ENCODE measurements at regions not wholly inside any gene's neighbourhood (a gene's known extent, or its start where the extent isn't known, plus 50 kb on each side); places are given as distances from the start of the nearest gene placed in this dataset.

DNA sequence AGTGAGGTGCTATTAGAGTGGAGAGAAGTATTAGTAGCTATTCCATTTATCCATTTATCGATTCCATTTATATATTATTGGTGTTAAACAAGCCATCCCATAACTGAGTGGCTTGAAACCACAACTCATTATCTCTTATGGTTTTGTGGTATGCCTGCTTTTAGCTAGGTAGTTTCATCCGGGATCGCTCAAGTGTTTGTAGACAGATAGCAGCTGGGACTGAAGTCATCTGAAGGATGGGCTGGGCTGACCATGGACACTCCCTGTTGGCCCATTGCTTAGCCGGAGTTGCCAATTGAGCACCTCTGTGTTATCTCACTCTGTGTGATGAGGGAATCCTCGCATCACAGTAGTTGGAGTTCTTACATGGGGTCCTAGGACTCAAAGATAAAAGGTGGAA is 622.5 kb downstream of the PLA2G4A start:
- DNase-seq, result no peak

DNA sequence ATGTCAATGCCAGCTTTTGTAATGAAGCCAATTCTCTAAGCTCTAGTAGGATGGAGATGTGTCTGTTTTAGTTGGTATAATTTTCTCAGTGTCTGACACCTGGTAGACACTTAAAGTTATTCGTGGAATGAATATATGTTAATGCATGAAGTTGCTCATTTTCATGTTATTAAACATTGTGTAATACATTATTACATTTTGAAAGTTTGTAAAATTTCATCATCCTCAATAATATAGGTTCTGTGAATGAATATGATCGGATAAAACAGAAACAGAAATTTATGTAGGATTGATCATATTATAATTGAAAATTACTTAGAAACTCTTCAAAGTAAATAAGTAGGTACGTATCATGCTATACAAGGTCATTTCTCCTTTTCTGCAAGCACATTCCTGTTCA is 625.3 kb downstream of the PLA2G4A start:
- no peak for DNase-seq

DNA sequence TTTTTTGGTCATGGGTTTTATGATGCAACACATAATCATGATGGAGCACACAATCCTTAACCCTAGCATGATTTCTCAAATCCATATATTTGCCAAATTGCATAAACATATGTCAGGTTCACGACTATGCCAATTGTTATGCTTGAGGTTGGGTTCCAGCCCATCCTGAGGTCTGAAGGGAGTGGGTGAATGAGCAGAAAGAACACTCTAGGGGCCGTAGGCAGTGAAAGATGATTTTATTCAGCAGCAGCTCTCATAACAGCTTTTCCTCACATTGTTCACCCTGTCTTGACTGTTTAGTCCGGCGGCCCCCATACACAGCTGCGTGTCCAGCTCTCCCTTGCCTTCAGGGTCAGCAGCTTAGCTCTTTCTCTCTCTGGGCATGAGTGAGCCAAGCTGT is 627.7 kb downstream of the PLA2G4A start:
- no peak for DNase-seq

DNA sequence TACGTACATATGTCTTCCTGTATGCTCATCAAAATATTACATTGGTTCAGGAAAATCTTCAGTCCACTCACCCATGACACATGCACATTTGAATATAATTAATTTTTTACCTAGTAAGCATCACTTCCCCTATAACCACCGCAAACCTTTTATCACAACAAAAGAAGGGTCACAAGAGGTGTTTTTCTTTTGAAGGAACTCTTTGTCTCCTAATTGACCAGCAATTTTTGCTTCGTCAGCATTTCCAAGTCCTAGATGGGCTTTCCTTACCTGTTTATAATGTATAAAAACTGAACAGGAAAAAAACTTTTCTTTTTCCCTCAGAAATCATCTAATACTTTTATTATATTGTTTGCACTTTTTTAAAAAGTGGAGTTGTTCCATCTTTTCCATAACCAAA is 631.3 kb downstream of the PLA2G4A start:
- DNase-seq, result no peak

DNA sequence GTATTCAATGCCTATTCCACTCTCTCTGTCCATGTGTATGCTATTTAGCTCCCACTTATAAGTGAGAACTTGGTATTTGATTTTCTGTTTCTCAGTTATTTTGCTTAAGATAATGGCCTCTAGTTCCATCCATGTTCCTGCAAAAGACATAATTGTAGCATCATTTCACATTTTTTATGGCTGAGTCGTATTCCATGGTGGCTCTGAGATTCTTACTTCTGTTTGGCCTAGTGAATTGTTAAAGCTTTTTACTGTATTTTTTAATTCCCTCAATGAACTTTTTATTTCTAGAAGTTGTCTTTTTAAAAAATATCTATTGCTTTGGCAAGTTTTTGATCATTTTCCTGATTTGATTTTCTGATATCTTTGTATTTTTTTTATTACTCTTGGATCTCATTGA is 635.6 kb downstream of the PLA2G4A start:
- no peak for DNase-seq

DNA sequence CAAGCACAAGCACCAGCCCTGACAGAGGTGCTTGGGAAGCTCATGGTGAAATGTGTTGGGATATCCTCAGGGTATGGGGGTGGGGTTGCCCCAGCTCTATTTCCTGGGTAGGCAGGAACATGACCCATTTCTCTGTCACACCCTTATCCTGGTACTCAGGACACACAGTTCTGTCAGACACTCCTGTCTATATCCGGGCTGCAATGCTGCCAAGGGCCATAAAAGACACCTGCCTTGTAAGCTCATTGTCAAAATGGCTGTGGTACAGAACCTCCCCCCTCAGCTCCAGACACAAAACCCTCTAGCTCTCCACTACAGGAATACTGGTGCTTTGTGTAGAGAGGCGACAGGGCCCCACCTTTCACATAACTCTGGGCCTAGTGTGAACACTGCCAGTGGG is 636.7 kb downstream of the PLA2G4A start:
- DNase-seq, result no peak

DNA sequence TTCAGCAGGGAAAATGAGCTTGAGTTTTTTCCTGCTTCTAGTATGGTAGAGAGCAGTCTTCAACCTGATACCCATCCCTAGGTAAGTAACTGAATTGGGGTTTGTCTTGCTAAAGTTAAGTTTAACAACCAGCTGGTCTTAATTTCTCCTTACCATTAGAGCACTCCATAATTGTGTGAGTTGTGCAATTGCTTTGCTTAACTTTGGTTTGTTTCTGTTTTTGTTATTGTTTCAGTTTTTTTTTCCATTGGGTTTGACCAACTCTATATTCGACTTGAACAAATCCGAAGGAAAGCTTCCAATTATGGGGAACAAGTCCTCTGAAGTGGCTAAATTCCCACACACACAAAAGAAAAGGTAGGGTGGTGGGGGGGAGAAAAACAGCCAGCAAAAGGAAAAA is 641.1 kb downstream of the PLA2G4A start:
- DNase-seq, result no peak

DNA sequence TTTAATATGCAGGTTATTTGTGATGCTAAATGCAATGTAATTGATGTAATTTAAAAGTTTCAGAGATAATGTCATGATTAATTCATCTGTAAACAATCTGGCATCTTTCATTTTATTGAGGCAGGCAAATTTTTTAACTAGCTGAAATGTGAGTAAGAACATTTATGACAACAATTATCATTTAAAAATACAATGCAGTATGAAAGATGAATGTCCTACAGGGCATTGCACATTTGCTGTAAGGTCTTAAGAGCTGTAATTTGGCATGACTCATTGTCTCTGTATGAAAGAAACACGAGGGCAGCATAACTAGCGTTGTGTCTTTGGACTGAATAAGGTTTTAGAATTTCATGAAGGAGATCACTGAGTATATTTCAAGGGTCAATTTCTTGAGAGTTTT is 642.8 kb downstream of the PLA2G4A start:
- DNase-seq, result no peak

DNA sequence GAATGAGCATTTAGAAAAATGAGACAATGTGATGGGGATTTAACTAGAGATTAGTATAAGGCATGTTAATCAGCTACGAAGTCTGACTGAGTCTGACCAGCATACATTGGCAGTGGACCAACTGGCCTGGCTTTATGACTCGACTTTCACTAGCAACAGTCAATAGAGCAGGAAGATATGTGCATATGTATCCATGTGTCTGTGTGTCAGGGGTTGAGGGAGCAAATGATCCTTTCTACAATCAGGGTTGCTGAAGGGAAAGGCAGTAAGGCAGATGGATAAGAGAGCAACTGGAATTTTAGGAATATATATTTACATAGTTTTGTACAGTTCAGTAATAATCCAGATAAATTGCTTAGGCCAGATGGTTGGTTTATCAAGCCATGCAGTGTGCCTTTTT is 645.6 kb downstream of the PLA2G4A start:
- DNase-seq, result no peak

DNA sequence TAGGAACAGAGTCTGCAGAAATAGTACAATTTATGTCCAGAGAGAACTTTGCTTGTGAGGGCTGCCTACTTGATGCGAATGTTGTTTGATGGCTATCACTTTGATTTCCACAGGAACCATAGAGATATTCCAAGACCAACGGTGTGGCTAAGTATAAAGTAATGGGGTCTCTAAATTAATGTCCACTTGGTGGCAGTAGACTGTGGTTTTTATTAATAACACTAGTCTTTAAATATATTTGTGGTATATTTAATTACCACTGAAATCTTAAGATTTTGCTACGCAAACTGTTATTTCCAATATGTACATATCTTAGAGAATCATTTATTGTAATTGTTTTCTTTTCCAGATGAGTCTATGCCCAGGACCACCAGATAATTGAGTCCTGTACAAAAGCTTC is 647.9 kb downstream of the PLA2G4A start:
- no peak for DNase-seq

DNA sequence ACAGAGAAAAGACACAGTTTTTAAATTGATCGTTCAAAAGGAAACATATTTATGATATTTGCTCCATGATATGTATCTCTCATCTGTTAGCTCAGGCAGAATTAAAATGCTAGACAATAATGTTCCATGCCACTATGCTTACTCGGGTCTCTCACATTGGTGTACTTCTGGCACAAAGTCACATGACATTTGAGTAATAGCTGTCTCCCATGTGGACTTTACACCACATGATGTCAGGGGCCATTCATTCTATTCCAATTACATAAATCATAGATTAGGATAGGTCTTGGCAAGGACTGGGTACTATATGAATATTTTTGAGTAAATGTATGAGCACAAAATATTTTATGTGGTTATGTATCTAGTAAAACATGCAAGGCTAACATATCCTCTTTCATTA is 648.4 kb downstream of the PLA2G4A start:
- no peak for DNase-seq

DNA sequence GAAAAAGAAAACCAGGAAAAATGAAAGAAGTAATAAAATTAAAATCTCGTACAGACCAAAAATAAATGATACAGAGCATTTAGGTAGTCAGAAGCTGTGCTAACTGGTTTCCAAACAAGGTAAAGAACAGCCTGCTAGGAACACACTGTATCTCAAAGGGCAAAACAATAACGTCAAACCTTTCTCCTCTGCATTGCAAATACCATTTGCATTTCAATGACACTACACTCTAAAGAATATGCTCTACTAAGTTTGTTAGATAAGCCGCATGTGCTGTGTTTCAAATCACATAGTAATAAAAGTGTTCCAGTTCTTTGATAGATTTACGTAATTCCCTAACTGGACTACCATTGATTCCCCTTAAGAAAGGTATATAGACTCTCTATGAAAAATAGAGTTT is 648.8 kb downstream of the PLA2G4A start:
- DNase-seq, result no peak

DNA sequence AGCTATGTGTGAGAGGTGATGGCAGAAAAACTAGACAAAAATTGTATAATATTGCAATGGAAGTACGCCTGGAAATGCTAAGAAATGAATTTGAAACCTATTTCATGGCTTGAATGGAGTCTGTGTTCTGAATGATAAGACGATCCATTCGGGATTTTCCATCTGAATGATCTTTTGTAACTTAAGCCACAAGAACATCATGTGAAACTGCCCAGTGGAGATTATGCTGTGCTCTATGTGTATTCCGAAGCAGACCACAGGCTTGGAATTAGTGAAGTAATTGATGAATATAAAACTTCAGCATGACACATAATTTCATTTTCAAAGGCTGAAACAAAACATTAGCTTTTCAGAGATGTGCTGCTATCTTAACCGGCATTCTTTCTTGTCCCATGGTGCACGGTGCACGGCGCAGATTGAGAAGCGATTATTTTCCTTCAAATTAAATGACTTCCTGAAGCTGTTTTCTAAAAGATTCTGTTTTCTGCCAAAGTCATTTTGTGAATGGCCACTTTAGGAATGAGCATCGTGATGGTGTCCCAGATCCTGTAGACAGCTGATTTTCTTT is 652.9 kb downstream of the PLA2G4A start:
- DNase-seq, result no peak

DNA sequence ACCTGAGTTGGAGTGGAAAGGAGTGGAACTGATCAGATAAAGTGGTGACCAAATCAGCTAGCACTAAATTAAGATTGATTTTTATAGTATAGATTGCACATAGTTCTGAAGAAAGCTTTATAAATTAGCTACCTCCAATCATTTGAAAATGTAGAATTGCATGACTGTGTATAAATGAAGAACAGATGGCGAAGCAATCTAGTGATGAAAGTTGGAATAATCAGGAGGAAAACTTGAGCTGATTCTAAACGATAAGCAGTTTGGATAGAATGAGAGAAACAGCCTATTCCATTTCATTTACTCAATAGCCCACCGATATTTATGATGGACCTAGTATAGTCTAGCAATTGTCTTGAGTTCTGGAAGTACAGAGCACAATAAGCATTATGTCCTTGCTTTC is 661.5 kb downstream of the PLA2G4A start:
- DNase-seq, result no peak

DNA sequence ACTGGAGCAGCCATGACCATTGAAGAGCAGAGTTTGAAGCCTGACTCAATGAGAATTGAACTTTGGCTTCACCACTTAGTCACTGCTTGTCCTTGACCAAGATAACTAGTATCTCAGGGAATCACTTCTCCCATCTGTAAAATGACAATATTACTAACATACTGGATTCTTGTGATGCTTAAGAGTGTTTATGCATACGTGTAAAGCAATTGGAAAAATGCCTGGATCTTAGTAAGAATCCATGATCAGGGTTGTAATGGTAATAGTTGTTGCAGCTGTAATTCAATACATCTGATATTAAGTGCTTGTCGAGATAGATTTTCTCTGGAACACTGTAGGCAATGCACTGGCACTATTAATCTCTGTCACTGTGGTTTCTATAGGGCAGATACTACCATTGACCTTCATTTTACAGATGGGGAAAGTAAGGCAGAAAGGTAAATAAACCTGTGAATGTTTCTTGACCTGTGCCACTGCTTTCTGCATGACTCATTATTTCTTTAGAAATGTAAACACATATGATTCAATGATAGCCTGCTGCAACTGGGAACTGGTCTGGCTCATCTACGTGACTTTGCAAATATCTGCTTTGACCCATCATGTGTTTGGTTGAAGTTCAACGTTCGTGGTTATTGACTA is 662.5 kb downstream of the PLA2G4A start:
- DNase-seq, result no peak

DNA sequence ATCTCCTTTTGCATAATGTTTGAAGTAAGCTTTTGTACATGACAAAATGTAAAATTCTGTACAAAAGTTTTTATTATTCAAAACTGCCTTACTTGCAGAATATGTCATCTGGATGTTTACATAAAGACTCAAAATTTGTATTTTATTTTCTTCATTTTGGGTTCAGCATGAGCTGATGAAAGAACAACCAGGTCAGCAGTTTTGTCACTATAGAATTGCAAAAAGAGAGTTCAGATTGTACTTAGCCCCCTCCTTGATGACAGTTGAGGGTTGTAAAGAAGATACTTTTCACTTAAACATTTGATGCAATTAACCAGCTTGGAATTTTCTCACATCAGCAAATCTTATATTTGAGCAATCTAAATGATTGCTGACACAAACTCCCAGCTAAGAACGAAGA is 669.3 kb downstream of the PLA2G4A start:
- no peak for DNase-seq

DNA sequence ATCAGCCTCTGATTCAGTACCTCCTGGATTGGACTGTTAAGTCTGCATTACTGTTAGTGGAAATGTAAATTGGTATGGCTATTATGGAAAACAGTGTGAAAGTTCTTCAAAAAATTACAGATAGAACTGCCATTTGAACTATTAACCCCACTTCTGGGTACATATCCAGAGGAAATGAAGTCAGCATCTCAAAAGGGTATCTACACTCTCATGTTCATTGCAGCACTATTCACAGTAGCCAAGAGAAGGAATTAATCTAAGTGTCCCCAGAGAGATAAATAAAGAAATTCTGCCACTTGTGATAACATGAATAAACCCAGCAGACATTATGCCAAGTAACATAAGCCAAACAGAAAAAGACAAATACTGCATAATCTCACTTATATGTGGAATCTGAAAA is 676.0 kb downstream of the PLA2G4A start:
- no peak for DNase-seq

DNA sequence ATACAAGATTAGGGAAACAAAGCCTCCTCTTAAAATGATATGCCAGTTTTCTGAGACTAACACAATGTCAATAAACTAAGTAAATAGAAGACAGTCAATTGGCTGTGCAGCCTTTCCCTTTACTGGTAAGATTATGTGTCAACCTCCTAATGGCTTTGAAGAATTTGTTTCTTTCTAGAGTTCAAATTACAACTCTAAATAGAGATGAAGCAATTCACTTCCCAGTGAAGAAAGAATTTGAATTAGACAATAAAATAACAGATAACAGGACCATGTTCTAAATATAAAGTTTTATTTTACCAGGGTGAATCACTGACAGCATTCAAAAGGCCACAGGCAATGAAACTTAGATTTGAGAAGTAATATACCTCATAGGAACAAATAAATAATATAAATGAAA is 680.3 kb downstream of the PLA2G4A start:
- DNase-seq, result no peak

DNA sequence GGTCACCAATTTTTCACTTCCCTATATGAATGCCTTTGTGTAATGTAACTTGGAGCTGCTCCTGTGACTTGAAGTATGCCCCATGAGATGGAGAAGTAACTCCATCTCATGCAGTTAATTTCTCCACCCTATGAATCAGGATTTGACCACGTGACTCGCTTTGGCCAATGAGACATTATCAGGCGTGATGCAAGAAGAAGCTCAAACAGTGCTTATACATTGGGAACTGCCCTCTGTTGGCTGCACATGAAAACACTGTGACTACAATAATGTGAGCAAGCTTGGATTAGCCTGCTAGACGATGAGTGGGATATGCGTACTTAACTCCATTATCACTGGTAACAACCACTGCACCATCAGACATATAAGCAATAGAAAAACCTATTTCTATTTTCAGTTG is 684.4 kb downstream of the PLA2G4A start:
- no peak for DNase-seq

DNA sequence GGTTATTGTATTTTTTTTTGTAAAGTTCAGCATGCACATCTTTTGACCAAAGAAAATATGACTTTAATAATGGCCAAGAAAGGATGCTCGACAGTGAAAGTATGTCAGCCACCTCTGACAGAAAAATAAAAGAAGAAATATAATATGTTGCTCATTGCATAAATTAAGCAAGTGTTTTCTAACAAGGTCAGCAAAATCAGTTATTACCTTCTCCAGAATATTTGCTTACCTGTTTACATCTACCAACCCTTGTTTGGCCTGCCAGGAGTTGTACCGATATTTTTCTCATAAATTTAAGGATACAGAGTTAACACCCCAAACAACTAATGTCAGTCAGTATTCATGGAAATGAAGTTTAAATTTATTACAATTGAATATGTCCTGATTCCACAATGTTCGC is 685.4 kb downstream of the PLA2G4A start:
- no peak for DNase-seq

DNA sequence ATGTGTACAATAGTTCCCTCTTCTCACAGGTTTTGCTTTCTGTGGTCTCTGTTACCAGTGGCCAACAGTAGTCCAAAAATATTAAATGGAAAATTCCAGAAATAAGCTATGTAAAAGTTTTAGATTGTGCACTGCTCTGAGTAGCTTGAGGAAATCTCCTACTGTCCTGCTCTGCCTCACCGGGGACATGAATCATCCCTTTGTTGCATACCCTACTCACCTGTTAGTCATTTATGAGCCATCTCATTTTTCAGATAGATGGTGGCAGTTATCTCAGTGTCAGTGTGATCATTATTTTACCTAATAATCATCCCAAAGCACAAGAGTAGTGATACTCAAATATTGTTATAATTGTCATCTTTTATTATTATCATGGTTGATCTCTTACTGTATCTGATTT is 688.1 kb downstream of the PLA2G4A start:
- no peak for DNase-seq

DNA sequence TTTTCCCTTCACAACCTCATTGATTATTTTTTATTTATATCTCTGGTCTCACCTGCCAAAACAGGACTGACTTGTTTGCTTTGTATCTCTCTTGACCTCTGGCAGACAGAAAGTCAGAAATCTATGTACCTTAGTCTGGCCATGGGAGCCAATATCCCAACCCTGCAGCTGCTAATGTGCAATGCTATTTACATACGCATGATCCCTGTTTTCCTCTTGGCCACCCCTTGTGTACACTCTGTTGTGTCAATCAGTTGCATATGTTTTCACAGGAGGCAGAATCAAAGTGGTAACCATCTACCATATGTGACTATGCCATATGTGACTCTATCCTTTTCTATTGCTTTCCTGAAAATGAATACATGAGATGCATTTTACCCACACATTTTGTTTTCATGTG is 688.8 kb downstream of the PLA2G4A start:
- no peak for DNase-seq

DNA sequence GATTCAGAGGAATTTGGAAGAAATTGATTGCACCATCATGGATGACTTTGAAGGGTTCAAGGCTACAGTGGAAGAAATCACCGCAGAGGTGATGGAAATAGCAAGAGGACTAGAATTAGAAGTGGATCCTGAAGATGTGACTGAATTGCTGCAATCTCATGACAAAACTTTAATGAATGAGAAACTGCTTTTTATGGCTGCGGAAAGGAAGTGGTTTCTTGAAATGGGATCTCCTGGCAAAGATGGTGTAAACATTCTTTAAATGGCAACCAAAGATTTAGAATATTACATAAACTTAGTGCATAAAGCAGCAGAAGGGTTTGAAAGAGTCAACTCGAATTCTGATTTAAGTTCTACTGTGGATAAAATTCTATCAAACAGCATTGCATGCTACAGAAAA is 698.6 kb downstream of the PLA2G4A start:
- no peak for DNase-seq

DNA sequence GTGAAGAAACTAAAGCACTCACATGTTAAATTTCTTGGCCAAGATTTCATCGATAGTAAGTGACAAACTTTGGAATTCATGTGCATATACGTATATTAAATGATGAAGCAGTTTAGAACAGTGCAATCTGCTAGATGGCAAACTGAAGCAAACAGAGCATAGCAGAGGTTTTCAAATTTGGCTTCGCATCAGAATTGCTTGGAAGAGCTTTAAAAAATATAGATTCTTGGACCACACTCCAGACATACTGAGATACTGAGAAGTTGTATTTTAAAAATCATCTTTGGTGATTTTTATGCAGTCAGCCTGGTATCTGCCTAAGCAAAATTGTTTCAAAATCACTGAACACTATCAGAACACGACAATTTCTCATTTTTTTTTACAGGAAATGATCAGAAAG is 709.2 kb downstream of the PLA2G4A start:
- DNase-seq, result no peak

DNA sequence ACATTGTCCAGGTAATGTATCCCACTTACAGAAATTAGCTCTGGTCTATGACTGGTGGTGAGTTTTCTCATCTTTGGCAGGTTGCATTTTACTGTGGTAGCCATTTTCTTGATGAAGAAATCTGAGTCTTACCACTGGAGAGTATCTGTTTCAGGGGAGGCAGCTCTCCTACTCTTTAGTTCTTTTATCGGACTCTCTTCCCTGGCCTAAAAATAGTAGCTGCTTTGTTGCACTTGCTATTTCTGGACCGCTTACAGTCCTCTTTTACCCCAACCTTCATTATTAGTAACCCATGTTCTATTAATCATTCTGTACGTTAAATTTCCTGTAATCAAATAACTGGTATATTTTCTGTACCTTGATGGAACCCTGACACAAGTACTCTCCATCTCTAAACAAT is 720.8 kb downstream of the PLA2G4A start:
- DNase-seq, result no peak

DNA sequence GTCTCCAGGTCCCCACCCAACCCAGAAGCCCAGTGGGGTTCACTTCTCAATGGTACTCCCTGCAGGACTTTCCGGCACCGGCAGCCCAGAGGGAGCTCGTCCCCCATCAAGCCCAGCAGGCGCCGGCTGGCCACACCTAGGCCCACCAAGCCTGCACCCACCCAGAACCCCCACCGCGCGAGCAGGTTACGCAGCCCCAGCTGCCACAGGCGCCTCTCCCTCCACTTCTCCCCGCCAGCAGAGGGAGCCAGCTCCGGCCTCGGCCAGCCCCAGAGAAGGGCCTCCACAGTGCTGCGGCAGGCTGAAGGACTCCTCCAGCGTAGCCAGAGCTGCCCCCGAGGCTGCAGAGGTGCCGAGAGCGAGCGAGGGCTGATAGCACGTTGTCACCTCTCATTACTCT is 722.3 kb downstream of the PLA2G4A start:
- no peak for DNase-seq

Measured in islet precursor cell (in vitro differentiated cells).